Stimulated activated memory B cell treated with anti-CD40 and anti-IgM and Interleukin-4, amounts not matched to agents 10 μg/mL and 1 μg/mL and 100 μg/mL, for 72 hours (primary cell): ENCODE measurements at regions not wholly inside any gene's neighbourhood (a gene's known extent, or its start where the extent isn't known, plus 50 kb on each side); places are given as distances from the start of the nearest gene placed in this dataset.

Experiments
- ATAC-seq: fragments of 150-1000 bp; cut with Tn5 transposase; 2 replicates; pipeline ENCODE4 v1.10.0; 2021
- H3K27ac Mint-ChIP-seq: one replicate; pipeline ENCODE4 v1.8.0; 2022; ENCODE audit warnings: mild to moderate bottlenecking, mixed read lengths
- H3K27me3 Mint-ChIP-seq: one replicate; pipeline ENCODE4 v1.8.0; 2022; ENCODE audit warnings: mixed read lengths
- H3K36me3 Mint-ChIP-seq: one replicate; pipeline ENCODE4 v1.8.0; 2022; ENCODE audit warnings: mixed read lengths
- H3K4me1 Mint-ChIP-seq: one replicate; pipeline ENCODE4 v1.8.0; 2022; ENCODE audit warnings: mixed read lengths
- H3K4me3 Mint-ChIP-seq: one replicate; pipeline ENCODE4 v1.8.0; 2022; ENCODE audit warnings: mild to moderate bottlenecking, moderate library complexity, mixed read lengths
- H3K9me3 Mint-ChIP-seq: one replicate; pipeline ENCODE4 v1.8.0; 2022; ENCODE audit warnings: mixed read lengths

GRCh38 chr20:4524307-4524706, 161.9 kb upstream of the PRNP start:
- no peak for ATAC-seq
- H3K27ac Mint-ChIP-seq, result no peak overlapping the region

GRCh38 chr20:4522310-4522709, 163.9 kb upstream of the PRNP start:
- Mint-ChIP-seq H3K4me3 (no peak overlapping the region), H3K27me3 (peaks cover 34% of the 10 kb centered on the region), H3K4me1 (no peaks in the 10 kb centered on the region), H3K36me3 (no peaks in the 10 kb centered on the region), H3K9me3 (peaks cover 11% of the 10 kb centered on the region), H3K27ac (no peak overlapping the region)
- ATAC-seq, result no peak

More at GRCh38 chr20:4524307-4524706, 161.9 kb upstream of the PRNP start:
- peaks cover 21% of the 10 kb centered on the region for H3K9me3 Mint-ChIP-seq
- H3K4me3 Mint-ChIP-seq, result no peak overlapping the region
- peaks cover 5% of the 10 kb centered on the region for H3K36me3 Mint-ChIP-seq
- no peaks in the 10 kb centered on the region for H3K4me1 Mint-ChIP-seq
- H3K27me3 Mint-ChIP-seq, result peaks cover 19% of the 10 kb centered on the region

- Mint-ChIP-seq H3K27me3 (peaks cover 42% of the 10 kb centered on the region), H3K4me1 (no peaks in the 10 kb centered on the region), H3K4me3 (no peak overlapping the region), H3K9me3 (peaks cover 5% of the 10 kb centered on the region), H3K36me3 (no peaks in the 10 kb centered on the region), H3K27ac (no peak overlapping the region)
- ATAC-seq, result peak; percentile 53
Measured at GRCh38 chr20:4521170-4521968, 164.9 kb upstream of the PRNP start.

- no peaks in the 10 kb centered on the region for H3K36me3 Mint-ChIP-seq
- no peaks in the 10 kb centered on the region for H3K4me1 Mint-ChIP-seq
- no peak for ATAC-seq
- H3K4me3 Mint-ChIP-seq, result no peak overlapping the region
- peaks cover 48% of the 10 kb centered on the region for H3K27me3 Mint-ChIP-seq
- peaks cover 5% of the 10 kb centered on the region for H3K9me3 Mint-ChIP-seq
- no peak overlapping the region for H3K27ac Mint-ChIP-seq
Measured at GRCh38 chr20:4519534-4519933, 166.7 kb upstream of the PRNP start.

- H3K4me1 Mint-ChIP-seq, result no peaks in the 10 kb centered on the region
- ATAC-seq, result no peak
- H3K4me3 Mint-ChIP-seq, result no peak overlapping the region
- peaks cover 44% of the 10 kb centered on the region for H3K27me3 Mint-ChIP-seq
- H3K36me3 Mint-ChIP-seq, result no peaks in the 10 kb centered on the region
- H3K9me3 Mint-ChIP-seq, result no peaks in the 10 kb centered on the region
- H3K27ac Mint-ChIP-seq, result no peak overlapping the region
Measured at GRCh38 chr20:4516876-4517275, 169.4 kb upstream of the PRNP start.

- Mint-ChIP-seq H3K36me3 (no peaks in the 10 kb centered on the region), H3K27ac (no peak overlapping the region), H3K4me1 (no peaks in the 10 kb centered on the region), H3K4me3 (no peak overlapping the region), H3K27me3 (peaks cover 36% of the 10 kb centered on the region), H3K9me3 (peaks cover 6% of the 10 kb centered on the region)
- no peak for ATAC-seq
Measured at GRCh38 chr20:4513720-4514119, 172.5 kb upstream of the PRNP start.

GRCh38 chr20:4512891-4513550, 173.2 kb upstream of the PRNP start:
- H3K9me3 Mint-ChIP-seq, result peaks cover 6% of the 10 kb centered on the region
- H3K4me3 Mint-ChIP-seq, result no peak overlapping the region
- no peaks in the 10 kb centered on the region for H3K36me3 Mint-ChIP-seq
- H3K27ac Mint-ChIP-seq, result no peak overlapping the region
- H3K27me3 Mint-ChIP-seq, result peaks cover 29% of the 10 kb centered on the region
- no peak for ATAC-seq
- H3K4me1 Mint-ChIP-seq, result no peaks in the 10 kb centered on the region

- ATAC-seq, result no peak
- Mint-ChIP-seq H3K4me1 (no peaks in the 10 kb centered on the region), H3K36me3 (no peaks in the 10 kb centered on the region), H3K4me3 (no peak overlapping the region), H3K9me3 (peaks cover 6% of the 10 kb centered on the region), H3K27ac (no peak overlapping the region), H3K27me3 (peaks cover 19% of the 10 kb centered on the region)
Measured at GRCh38 chr20:4511776-4512175, 174.5 kb upstream of the PRNP start.

GRCh38 chr20:4509825-4510522, 176.3 kb upstream of the PRNP start:
- H3K9me3 Mint-ChIP-seq, result peaks cover 9% of the 10 kb centered on the region
- no peak for ATAC-seq
- H3K27me3 Mint-ChIP-seq, result peaks cover 25% of the 10 kb centered on the region
- H3K4me3 Mint-ChIP-seq, result no peak overlapping the region
- no peaks in the 10 kb centered on the region for H3K4me1 Mint-ChIP-seq
- H3K27ac Mint-ChIP-seq, result no peak overlapping the region
- H3K36me3 Mint-ChIP-seq, result no peaks in the 10 kb centered on the region

GRCh38 chr20:4508773-4509172, 177.5 kb upstream of the PRNP start:
- Mint-ChIP-seq H3K9me3 (peaks cover 9% of the 10 kb centered on the region), H3K27me3 (peaks cover 27% of the 10 kb centered on the region), H3K27ac (no peak overlapping the region), H3K4me3 (no peak overlapping the region), H3K4me1 (no peaks in the 10 kb centered on the region), H3K36me3 (no peaks in the 10 kb centered on the region)
- no peak for ATAC-seq

- no peaks in the 10 kb centered on the region for H3K4me1 Mint-ChIP-seq
- no peak overlapping the region for H3K27ac Mint-ChIP-seq
- no peak overlapping the region for H3K4me3 Mint-ChIP-seq
- ATAC-seq, result no peak
- peaks cover 30% of the 10 kb centered on the region for H3K27me3 Mint-ChIP-seq
- H3K9me3 Mint-ChIP-seq, result peaks cover 9% of the 10 kb centered on the region
- H3K36me3 Mint-ChIP-seq, result no peaks in the 10 kb centered on the region
Measured at GRCh38 chr20:4507288-4507719, 179.0 kb upstream of the PRNP start.

GRCh38 chr20:4504814-4505213, 181.4 kb upstream of the PRNP start:
- H3K27ac Mint-ChIP-seq, result no peak overlapping the region
- H3K27me3 Mint-ChIP-seq, result peaks cover 46% of the 10 kb centered on the region
- H3K4me1 Mint-ChIP-seq, result no peaks in the 10 kb centered on the region
- no peaks in the 10 kb centered on the region for H3K36me3 Mint-ChIP-seq
- ATAC-seq, result no peak
- H3K4me3 Mint-ChIP-seq, result no peak overlapping the region
- H3K9me3 Mint-ChIP-seq, result peaks cover 9% of the 10 kb centered on the region

GRCh38 chr20:4502756-4503155, 183.5 kb upstream of the PRNP start:
- no peak for ATAC-seq

GRCh38 chr20:4493386-4493785, 192.9 kb upstream of the PRNP start:
- H3K36me3 Mint-ChIP-seq, result no peaks in the 10 kb centered on the region
- no peak overlapping the region for H3K27ac Mint-ChIP-seq
- no peaks in the 10 kb centered on the region for H3K4me1 Mint-ChIP-seq
- ATAC-seq, result no peak
- peaks cover 3% of the 10 kb centered on the region for H3K9me3 Mint-ChIP-seq
- peaks cover under 1% of the 10 kb centered on the region for H3K27me3 Mint-ChIP-seq
- no peak overlapping the region for H3K4me3 Mint-ChIP-seq

More at GRCh38 chr20:4502756-4503155, 183.5 kb upstream of the PRNP start:
- no peak overlapping the region for H3K4me3 Mint-ChIP-seq
- H3K27ac Mint-ChIP-seq, result no peak overlapping the region
- peaks cover 14% of the 10 kb centered on the region for H3K9me3 Mint-ChIP-seq
- H3K27me3 Mint-ChIP-seq, result peaks cover 54% of the 10 kb centered on the region
- no peaks in the 10 kb centered on the region for H3K4me1 Mint-ChIP-seq
- H3K36me3 Mint-ChIP-seq, result no peaks in the 10 kb centered on the region

GRCh38 chr20:4491643-4492042, 194.6 kb upstream of the PRNP start:
- no peaks in the 10 kb centered on the region for H3K36me3 Mint-ChIP-seq
- no peak overlapping the region for H3K4me3 Mint-ChIP-seq
- H3K27ac Mint-ChIP-seq, result no peak overlapping the region
- ATAC-seq, result no peak
- H3K9me3 Mint-ChIP-seq, result no peaks in the 10 kb centered on the region
- H3K27me3 Mint-ChIP-seq, result peaks cover 15% of the 10 kb centered on the region
- H3K4me1 Mint-ChIP-seq, result no peaks in the 10 kb centered on the region
